ENCODE measurements at regions not wholly inside any gene's neighbourhood (a gene's known extent, or its start where the extent isn't known, plus 50 kb on each side); places are given as distances from the start of the nearest gene placed in this dataset.

GRCh38 chr13:40063703-40064102 is 408.2 kb downstream of the COG6 start:
- FAIRE-seq = no peak
- Histone ChIP-seq H3K9me3 (no peaks in the 10 kb centered on the region), H3K4me1 (peaks cover 24 to 55% (median 49%) of the 10 kb centered on the region in 3 donors), H3K4me3 (no peak overlapping the region), H3K27me3 (no peaks in the 10 kb centered on the region), H3K36me3 (no peaks in the 10 kb centered on the region), H3K27ac (peak overlapping the region in 3 of 4 donors; percentile 39 to 53 (median 45))
- TF ChIP-seq, protein P1, sequence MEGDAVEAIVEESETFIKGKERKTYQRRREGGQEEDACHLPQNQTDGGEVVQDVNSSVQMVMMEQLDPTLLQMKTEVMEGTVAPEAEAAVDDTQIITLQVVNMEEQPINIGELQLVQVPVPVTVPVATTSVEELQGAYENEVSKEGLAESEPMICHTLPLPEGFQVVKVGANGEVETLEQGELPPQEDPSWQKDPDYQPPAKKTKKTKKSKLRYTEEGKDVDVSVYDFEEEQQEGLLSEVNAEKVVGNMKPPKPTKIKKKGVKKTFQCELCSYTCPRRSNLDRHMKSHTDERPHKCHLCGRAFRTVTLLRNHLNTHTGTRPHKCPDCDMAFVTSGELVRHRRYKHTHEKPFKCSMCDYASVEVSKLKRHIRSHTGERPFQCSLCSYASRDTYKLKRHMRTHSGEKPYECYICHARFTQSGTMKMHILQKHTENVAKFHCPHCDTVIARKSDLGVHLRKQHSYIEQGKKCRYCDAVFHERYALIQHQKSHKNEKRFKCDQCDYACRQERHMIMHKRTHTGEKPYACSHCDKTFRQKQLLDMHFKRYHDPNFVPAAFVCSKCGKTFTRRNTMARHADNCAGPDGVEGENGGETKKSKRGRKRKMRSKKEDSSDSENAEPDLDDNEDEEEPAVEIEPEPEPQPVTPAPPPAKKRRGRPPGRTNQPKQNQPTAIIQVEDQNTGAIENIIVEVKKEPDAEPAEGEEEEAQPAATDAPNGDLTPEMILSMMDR (IDR thresholded peaks at IDR 0.05) = no peak
- DNase-seq = peak in 4 of 6 donors; percentile 32 to 66 (median 60)
- 5 to 12% methylated on average over 1 of the region's 1 CpG for WGBS, 2 donors
- ATAC-seq = peak; percentile 36 to 69 (median 66)
- intact Hi-C loops (cut with DNase I) = loop anchor here in 1 of 3 donors (10.0 kb wide), 1 partner anchor 621 kb away; no protein-coding TSS in a partner anchor

GRCh38 chr13:40064154-40065097 is 409.0 kb downstream of the COG6 start:
- TF ChIP-seq, protein P1 (IDR thresholded peaks at IDR 0.05) = no peak
- FAIRE-seq = no peak
- DNase-seq = no peak
- H3K4me3 ChIP-seq = no peak overlapping the region
- no peak for ATAC-seq
- no peaks in the 10 kb centered on the region for H3K36me3 ChIP-seq
- 59 to 62% methylated on average over 10 of the region's 10 CpGs for WGBS, 2 donors
- peak overlapping the region in 2 of 4 donors; percentile 45 to 53 for H3K27ac ChIP-seq
- intact Hi-C loops (cut with DNase I) = loop anchor here in 1 of 3 donors (10.0 kb wide), 1 partner anchor 620 kb away; no protein-coding TSS in a partner anchor
- peaks cover 24 to 47% (median 45%) of the 10 kb centered on the region in 3 donors for H3K4me1 ChIP-seq
- H3K9me3 ChIP-seq = no peaks in the 10 kb centered on the region
- H3K27me3 ChIP-seq = no peaks in the 10 kb centered on the region

GRCh38 chr13:40069173-40070044 is 413.9 kb downstream of the COG6 start:
- peak; percentile 57 to 83 (median 69) for DNase-seq
- Histone ChIP-seq H3K27me3 (no peaks in the 10 kb centered on the region), H3K4me1 (peaks cover 0 to 11% (median 8%) of the 10 kb centered on the region in 3 donors), H3K4me3 (peak overlapping the region in 1 of 4 donors; percentile 15), H3K9me3 (no peaks in the 10 kb centered on the region), H3K27ac (no peak overlapping the region), H3K36me3 (no peaks in the 10 kb centered on the region)
- peak; percentile 86 to 97 (median 94) for ATAC-seq
- intact Hi-C loops (cut with DNase I) = loop anchor here (10.0 kb wide), 2 partner anchors 275 to 615 kb away; no protein-coding TSS in a partner anchor
- 13 to 15% methylated on average over 11 of the region's 11 CpGs for WGBS, 2 donors
- no peak for FAIRE-seq
- TF ChIP-seq, protein P1 (IDR thresholded peaks at IDR 0.05) = peak; percentile 71 to 86 (median 78)

DNA sequence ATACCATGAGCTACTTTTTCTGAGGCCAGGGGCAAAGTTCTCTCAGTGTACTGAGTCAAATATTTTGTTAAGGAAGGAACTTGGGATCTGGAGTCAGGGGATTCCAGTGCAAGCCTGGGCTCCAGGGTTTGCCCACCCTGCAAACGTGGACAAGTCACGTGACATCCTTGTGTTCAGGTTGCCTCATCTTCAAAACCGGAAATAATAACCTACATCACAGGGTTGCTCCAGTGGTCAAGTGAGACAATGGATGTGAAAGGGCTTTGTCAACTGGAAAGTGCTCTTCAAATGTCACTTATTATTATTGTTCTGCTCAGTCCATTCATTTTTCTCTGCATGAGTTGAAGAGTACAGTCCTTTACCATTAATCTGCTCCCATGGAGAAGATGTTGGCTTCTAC is 414.9 kb downstream of the COG6 start:
- DNase-seq (no peak), FAIRE-seq (no peak), ATAC-seq (no peak)
- Histone ChIP-seq H3K27ac (no peak overlapping the region), H3K4me3 (no peak overlapping the region), H3K9me3 (no peaks in the 10 kb centered on the region), H3K4me1 (peaks cover 0 to 5% (median 0%) of the 10 kb centered on the region in 3 donors), H3K36me3 (no peaks in the 10 kb centered on the region), H3K27me3 (no peaks in the 10 kb centered on the region)
- 93 to 94% methylated on average over 3 of the region's 3 CpGs for WGBS, 2 donors
- TF ChIP-seq, protein P1 (IDR thresholded peaks at IDR 0.05) = no peak
- intact Hi-C loops (cut with DNase I) = loop anchor here (10.0 kb wide), 2 partner anchors 274 to 614 kb away; no protein-coding TSS in a partner anchor

All from pancreas (tissue), 10 donors.